ENCODE measurements at regions not wholly inside any gene's neighbourhood (a gene's known extent, or its start where the extent isn't known, plus 50 kb on each side); places are given as distances from the start of the nearest gene placed in this dataset.

DNA sequence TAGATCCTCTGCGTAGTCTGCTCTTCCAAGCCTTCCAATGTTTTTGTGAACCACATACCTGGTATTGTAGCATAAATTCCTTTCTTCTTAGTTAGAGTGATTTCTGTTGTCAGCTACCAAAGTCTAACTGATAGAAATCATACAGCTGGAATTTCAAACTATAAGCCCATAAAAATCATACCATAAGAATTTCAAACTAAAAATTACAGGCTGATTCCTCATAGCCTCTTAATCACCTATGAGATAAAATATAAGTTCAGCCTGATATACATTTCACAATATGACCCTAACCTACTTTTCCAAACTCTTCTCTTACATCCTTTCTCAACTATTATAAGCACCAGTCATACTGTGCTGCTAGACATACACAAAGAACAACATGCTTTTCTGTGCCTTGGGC lies 64.8 kb downstream of the PTHLH start:
- no peak for DNase-seq

- DNase-seq = no peak
Observed at GRCh38 chr12:27906658-27907473, 65.7 kb downstream of the PTHLH start.

DNA sequence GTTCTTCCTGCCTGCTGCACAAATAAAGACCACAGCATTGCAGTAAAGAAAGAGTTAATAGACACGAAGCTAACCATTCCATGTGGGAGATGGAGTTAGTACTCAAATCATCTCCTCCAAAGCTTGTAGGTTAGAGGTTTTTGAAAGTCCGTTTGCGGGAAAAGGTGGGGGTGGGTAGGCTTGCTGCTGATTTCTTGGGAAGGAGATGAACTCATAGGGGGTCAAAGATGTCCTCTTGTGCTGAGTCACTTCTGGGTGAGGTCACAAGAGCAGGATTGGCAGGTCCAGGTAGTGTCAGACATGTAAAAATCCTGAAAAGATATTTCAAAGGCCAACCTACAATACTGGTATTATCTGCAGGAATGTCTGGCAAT lies 66.4 kb downstream of the PTHLH start:
- no peak for DNase-seq

DNA sequence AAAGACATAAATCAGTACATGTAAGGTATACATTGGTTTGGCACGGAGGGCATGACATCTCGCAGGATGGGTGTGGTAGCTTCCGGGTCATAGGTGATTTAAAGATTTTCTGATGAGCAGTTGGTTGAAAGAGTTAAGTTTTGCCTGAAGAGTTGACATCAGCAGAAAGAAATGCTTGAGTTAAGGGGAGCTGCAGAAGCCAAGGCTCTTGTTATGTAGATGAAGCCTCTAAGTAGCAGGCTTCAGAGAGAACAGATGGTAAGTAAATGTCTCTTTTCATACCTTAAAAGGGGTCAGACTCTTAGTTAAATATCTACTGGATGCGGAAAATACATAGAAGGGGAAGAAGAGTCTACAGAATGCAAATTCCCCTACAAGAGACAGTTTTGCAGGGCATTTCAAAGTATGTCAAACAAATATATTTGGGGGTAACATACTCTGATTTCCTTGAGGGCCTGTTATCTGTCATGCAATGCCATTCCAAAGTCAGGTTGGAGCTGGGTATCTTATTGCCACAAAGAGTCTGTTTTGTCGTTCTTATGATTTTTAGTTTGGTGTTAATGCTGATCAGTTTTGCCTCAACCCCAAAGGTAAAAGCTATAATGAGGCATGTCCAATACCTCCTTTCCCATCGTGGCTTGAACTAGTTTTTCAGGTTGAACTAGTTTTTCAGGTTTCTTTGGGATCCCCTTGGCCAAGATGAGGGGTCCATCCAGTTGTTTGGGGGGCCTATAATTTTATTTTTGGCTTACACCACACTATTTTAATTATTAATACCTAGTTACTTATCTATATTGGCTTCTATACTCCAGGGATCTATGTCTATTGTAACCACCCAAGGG lies 67.0 kb downstream of the PTHLH start:
- no peak for DNase-seq

- no peak for DNase-seq
Observed at GRCh38 chr12:27902651-27903050, 69.9 kb downstream of the PTHLH start.

DNA sequence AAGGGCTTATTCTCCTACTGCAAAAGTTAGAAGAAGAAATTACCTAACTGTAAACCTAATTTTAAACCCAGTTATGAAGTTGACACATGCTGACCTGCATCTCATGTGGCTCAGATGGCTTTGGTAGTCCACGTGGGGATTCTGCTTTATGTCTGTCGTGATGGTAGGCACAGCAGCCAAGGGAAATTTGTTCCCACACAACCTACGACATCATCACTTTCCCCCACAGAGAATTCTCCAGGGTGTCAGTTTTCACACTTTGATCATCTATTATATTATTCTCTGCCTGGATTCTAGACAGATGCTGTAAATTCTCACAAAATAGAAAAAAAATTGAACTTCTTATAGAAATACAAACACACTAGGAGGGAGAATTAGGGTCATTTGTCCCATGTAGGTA lies 70.6 kb downstream of the PTHLH start:
- no peak for DNase-seq

DNA sequence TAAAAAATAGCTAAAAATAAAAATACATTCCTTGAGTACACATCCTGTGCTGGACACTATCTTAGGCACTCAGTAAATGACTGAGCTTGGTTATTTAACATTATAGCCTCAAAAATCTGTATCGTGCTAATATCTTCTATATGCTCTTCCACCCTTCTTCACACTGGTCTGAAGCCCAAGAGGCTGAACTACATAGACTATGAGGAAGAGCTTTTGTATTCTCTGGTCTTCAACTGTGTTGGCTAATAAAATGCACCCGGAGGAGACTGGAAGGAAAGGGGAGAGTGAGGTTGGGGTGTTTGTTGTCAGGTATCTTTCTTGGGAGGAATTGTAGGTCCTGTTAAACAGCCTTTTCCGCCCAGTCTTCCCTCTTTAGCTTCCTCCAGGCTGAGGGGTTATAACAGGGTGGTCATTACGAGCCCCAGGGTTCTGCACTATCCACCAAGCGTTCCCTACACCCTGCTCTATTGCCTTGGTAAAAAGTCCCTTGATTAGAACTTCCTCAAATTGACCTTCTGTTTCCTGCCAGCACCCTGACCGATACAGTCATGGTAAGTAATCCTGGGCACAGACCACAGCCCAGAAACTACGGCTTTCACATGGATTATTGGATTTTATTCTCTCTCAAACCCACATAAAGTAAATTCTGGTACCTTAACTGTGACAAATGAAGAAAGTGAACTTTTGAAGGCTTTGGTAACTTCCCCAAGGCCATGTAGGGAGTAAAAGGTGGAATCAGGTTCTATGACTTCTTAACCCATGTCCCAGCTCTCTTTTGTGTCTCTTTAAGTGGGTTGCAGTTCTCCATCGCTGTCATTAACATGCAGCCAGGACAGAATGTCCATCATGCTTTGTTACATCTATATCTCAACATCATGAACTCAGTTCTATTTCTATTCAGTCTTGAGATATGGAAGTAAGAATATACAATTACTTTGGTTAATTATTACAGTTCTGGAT lies 71.3 kb downstream of the PTHLH start:
- DNase-seq = no peak

- DNase-seq = peak; percentile 95
Observed at GRCh38 chr12:27899151-27899661, 73.3 kb downstream of the PTHLH start.

DNA sequence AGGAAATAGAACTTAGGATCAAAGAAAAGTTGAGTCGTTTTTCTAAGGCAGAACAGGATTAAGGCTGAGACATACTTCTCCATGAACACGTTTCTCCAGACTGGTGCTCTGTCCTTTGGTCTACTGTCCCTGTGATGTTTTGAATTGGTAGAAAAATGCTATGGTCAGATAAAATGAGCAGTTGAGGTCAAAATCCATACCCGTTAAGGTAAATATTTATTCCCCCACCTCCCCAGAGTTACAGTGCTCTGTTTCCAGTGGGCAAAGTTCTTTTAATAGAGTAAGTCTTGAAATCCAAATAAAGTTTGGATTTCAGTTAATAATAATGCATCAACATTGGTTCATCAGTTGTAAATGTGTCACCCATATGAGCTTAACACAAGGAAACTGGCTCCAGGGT lies 74.5 kb downstream of the PTHLH start:
- DNase-seq = no peak

- no peak for DNase-seq
Observed at GRCh38 chr12:27896419-27896990, 76.0 kb downstream of the PTHLH start.

GRCh38 chr12:27894309-27894708 lies 78.2 kb downstream of the PTHLH start:
- no peak for DNase-seq

DNA sequence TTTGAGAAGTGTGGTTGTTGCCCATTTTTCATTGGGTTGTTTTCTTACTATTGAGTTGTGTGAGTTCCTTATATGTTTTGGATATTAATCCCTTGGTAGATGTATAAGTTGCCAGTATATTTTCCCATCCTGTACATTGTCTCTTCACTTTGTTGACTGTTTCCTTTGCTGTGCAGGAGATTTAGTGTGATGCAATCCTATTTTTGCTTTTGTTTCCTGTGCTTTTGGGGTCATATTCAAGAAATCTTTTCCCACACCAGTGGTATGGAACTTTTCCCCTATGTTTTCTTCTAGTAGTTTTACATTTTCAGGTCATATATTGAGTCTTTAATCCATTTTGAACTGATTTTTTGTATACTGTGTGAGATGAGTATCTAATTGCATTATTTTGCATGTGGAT lies 92.8 kb downstream of the PTHLH start:
- no peak for DNase-seq

DNA sequence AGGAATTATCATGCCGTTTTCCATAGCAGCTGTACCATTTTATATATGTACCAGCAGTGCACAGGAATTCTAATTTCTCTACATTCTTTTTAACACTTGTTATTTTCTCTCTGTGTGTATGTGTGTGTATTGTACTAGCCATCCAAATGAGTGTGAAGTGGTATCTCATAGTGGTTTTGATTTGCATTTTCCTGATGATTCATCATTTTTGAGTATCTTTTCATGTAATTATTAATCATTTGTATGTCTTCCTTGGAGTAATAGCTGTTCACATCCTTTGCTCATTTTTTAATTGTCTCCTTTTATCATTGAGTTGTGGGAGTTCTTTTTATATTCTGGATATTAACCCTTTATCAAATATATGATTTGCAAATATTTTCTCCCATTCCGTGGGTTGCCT lies 95.6 kb upstream of the MANSC4 start:
- DNase-seq = no peak

DNA sequence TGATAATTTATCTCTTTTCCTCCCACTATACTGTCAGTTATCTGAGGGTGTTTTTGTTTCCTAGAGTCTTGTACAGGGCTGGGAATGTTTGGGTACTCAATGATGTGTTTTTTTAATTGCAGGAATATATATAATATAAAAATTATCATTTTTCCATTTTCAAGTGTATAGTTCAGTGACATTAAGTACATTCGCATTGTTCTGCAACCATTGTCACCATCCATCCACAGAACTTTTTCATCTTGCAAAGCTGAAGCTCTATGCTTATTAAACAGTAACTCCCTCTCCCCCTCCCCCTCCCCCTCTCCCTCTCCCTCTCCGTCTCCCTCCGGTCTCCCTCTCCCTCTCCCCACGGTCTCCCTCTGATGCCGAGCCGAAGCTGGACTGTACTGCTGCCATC lies 93.0 kb upstream of the MANSC4 start:
- DNase-seq = no peak

GRCh38 chr12:27871946-27872345 lies 91.9 kb upstream of the MANSC4 start:
- no peak for DNase-seq

- DNase-seq = peak; percentile 84
Observed at GRCh38 chr12:27870939-27871338, 90.9 kb upstream of the MANSC4 start.

DNA sequence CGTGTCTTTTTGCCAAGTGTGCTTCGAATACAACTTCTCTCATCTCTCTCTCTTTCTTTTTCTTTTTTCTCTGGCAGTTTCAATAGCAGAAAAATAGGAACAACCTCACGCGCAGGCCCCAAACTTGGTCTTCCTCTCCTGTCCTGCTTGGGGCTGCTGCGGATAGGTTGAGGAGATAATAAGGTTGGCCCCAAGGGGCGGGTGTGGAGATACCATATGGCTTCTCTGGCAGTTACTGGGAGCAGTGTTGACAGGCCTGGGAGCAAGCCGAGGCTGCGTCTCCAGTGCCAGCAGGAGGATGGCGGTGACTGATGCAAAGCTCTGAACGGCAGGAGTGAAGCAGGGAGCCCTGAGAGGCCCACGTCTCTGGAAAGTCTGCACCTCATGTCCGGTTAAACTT lies 89.5 kb upstream of the MANSC4 start:
- no peak for DNase-seq

- DNase-seq = peak; percentile 98
Observed at GRCh38 chr12:27868139-27868538, 88.1 kb upstream of the MANSC4 start.

GRCh38 chr12:27866373-27867101 lies 86.5 kb upstream of the MANSC4 start:
- DNase-seq = peak; percentile 94

- DNase-seq = peak; percentile 77
Observed at GRCh38 chr12:27865421-27865820, 85.4 kb upstream of the MANSC4 start.

- DNase-seq = peak; percentile 80
Observed at GRCh38 chr12:27864521-27864920, 84.5 kb upstream of the MANSC4 start.

Data from fibroblast of skin of back (primary cell).